Esophagus muscularis mucosa (tissue), 4 donors: ENCODE measurements at regions not wholly inside any gene's neighbourhood (a gene's known extent, or its start where the extent isn't known, plus 50 kb on each side); places are given as distances from the start of the nearest gene placed in this dataset.

Experiments used
- DNase-seq: peaks from one replicate; pipeline ENCODE4 v3.0.0-alpha.2; 2017; ENCODE audit errors: extremely low spot score
- H3K27ac ChIP-seq, 4 donors: fragments of 200-600 bp; sonication (generic); replicated peaks in 1 of 4; 1 replicate in 3 of 4; 2 replicates in 1 of 4; pipeline ENCODE4 v1.5.1; 2016 to 2019; ENCODE audit warnings: mild to moderate bottlenecking in 1 of 4
- H3K27me3 ChIP-seq, 4 donors: fragments of 200-600 bp; sonication (generic); one replicate each; pipeline versions ENCODE4 v1.5.1 to v1.6.0; 2016 to 2019
- H3K36me3 ChIP-seq, 4 donors: fragments of 200-600 bp; sonication (generic); one replicate each; pipeline ENCODE4 v1.5.1; 2016 to 2019
- H3K4me1 ChIP-seq, 4 donors: fragments of 200-600 bp; sonication (generic); one replicate each; pipeline ENCODE4 v1.5.1; 2016 to 2019
- H3K4me3 ChIP-seq, 4 donors: fragments of 200-600 bp; sonication (generic); 1 replicate in 2 of 4; 2 replicates in 2 of 4; pipeline ENCODE4 v1.5.1; 2016 to 2019; ENCODE audit warnings: mild to moderate bottlenecking in 4 of 4, moderate library complexity in 1 of 4
- H3K9me3 ChIP-seq, 4 donors: fragments of 200-600 bp; sonication (generic); 1 replicate in 3 of 4; 2 replicates in 1 of 4; pipeline ENCODE4 v1.5.1; 2016 to 2019
- CTCF ChIP-seq, 3 experiments: fragments of 200-600 bp in 2 of 3; fragments of 450-650 bp in 1 of 3; sonication (generic) in 2 of 3; IDR thresholded peaks; one replicate each; pipeline ENCODE4 v1.5.1; 2017 to 2019; ENCODE audit warnings: antibody characterized with exemption in 3 of 3, mild to moderate bottlenecking in 2 of 3, moderate library complexity in 1 of 3
- EP300 ChIP-seq: sonication (generic); formaldehyde crosslinking; IDR thresholded peaks from one replicate; pipeline ENCODE4 v1.6.1; 2017; ENCODE audit warnings: antibody characterized with exemption
- POLR2A ChIP-seq: fragments of 450-650 bp; IDR thresholded peaks from one replicate; pipeline ENCODE4 v1.6.1; 2017; ENCODE audit warnings: antibody characterized with exemption, moderate library complexity, mild to moderate bottlenecking, low read depth
- POLR2AphosphoS5 ChIP-seq, 2 donors: sonication (generic); formaldehyde crosslinking; IDR thresholded peaks; one replicate each; pipeline ENCODE4 v1.6.1; 2017; ENCODE audit warnings: antibody characterized with exemption in 2 of 2
- WGBS: methylation state at CpG from one replicate; pipeline ENCODE4 v1.1.5; 2018; 5-methylcytosine and 5-hydroxymethylcytosine counted together
- intact Hi-C: fragments of 100-400 bp; cut with DNase I; formaldehyde crosslinking; loops from one replicate; pipeline ENCODE4 v1.15.1; 2023

DNA sequence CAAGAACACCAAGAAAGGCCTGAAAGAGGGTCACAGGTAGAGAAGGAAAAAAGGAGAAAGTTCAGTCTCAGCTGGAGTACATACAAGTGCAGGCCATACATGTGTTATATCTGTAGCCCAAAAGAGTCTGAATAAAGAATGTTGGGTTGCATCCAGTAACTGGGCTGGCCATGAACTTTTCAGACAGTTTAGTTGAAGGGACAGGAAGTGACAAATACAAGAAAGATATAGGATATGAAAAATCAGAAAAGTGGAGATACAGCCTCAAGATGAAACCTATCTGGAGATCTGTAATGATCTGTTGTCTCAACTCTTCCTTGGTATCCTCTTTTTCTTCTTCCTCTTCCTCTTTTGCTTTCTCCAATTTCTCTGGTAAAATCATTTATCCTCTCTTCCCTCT, 671.7 kb downstream of the MECOM start:
- no peak for DNase-seq
- Histone ChIP-seq H3K27me3 (no peaks in the 10 kb centered on the region), H3K27ac (no peak overlapping the region), H3K36me3 (no peaks in the 10 kb centered on the region), H3K4me1 (peaks cover 0 to 19% (median 13%) of the 10 kb centered on the region in 4 donors), H3K9me3 (no peaks in the 10 kb centered on the region), H3K4me3 (no peak overlapping the region)
- intact Hi-C loops, result no loop called here
- TF ChIP-seq POLR2AphosphoS5 (IDR thresholded peaks at IDR 0.05) (no peak), EP300 (no peak), CTCF (IDR thresholded peaks at IDR 0.05) (no peak), POLR2A (no peak)

GRCh38 chr3:168990621-168991020, 672.9 kb downstream of the MECOM start:
- H3K36me3 ChIP-seq, result no peaks in the 10 kb centered on the region
- H3K9me3 ChIP-seq, result no peaks in the 10 kb centered on the region
- H3K27me3 ChIP-seq, result no peaks in the 10 kb centered on the region
- peaks cover 0 to 19% (median 13%) of the 10 kb centered on the region in 4 donors for H3K4me1 ChIP-seq
- intact Hi-C loops, result no loop called here
- TF ChIP-seq CTCF (IDR thresholded peaks at IDR 0.05), result no peak
- no peak for TF ChIP-seq EP300
- no peak for TF ChIP-seq POLR2A
- TF ChIP-seq POLR2AphosphoS5 (IDR thresholded peaks at IDR 0.05), result no peak
- no peak for DNase-seq
- H3K4me3 ChIP-seq, result no peak overlapping the region
- no peak overlapping the region for H3K27ac ChIP-seq
- 82% methylated on average over 3 of the region's 3 CpGs for WGBS

- Histone ChIP-seq H3K27me3 (no peaks in the 10 kb centered on the region), H3K4me3 (no peak overlapping the region), H3K36me3 (no peaks in the 10 kb centered on the region), H3K27ac (no peak overlapping the region), H3K9me3 (no peaks in the 10 kb centered on the region), H3K4me1 (peaks cover 0 to 19% (median 13%) of the 10 kb centered on the region in 4 donors)
- intact Hi-C loops, result no loop called here
- DNase-seq, result no peak
- TF ChIP-seq EP300 (no peak), CTCF (IDR thresholded peaks at IDR 0.05) (no peak), POLR2AphosphoS5 (IDR thresholded peaks at IDR 0.05) (no peak), POLR2A (no peak)
- 35% methylated on average over 2 of the region's 2 CpGs for WGBS
Measured at GRCh38 chr3:168990134-168990533, 673.4 kb downstream of the MECOM start.

DNA sequence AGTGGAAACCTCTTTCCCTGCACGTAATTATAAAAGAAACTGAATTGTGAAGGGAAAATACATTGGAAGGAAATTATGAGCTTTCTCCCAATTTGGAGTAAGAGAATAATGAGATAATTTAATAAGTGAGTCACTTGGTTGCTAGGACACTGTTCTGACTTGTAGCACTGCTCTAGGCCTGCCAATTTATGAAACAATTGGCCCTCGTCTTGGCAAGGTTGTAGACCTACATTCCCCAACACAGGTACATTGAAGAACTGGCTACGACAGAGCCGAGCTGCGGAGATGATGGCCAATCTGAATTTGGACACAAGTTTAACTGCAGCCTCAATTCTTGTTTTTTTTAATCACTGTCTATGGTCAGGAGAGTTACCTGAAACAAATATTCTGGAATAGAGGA, 674.1 kb downstream of the MECOM start:
- 56% methylated on average over 5 of the region's 5 CpGs for WGBS
- DNase-seq, result no peak

More for the DNA sequence above, 674.1 kb downstream of the MECOM start:
- H3K9me3 ChIP-seq, result no peaks in the 10 kb centered on the region
- no peaks in the 10 kb centered on the region for H3K27me3 ChIP-seq
- no peak overlapping the region for H3K4me3 ChIP-seq
- intact Hi-C loops, result no loop called here
- H3K27ac ChIP-seq, result peak overlapping the region in 1 of 4 donors; percentile 0
- no peak for TF ChIP-seq EP300
- no peak for TF ChIP-seq CTCF (IDR thresholded peaks at IDR 0.05)
- TF ChIP-seq POLR2AphosphoS5 (IDR thresholded peaks at IDR 0.05), result no peak
- no peak for TF ChIP-seq POLR2A
- H3K4me1 ChIP-seq, result peaks cover 0 to 19% (median 13%) of the 10 kb centered on the region in 4 donors
- no peaks in the 10 kb centered on the region for H3K36me3 ChIP-seq
